ENCODE measurements at regions not wholly inside any gene's neighbourhood (a gene's known extent, or its start where the extent isn't known, plus 50 kb on each side); places are given as distances from the start of the nearest gene placed in this dataset.
A peak's percentile ranks its signal among the peaks of the same experiment; 100 is the strongest.

DNA sequence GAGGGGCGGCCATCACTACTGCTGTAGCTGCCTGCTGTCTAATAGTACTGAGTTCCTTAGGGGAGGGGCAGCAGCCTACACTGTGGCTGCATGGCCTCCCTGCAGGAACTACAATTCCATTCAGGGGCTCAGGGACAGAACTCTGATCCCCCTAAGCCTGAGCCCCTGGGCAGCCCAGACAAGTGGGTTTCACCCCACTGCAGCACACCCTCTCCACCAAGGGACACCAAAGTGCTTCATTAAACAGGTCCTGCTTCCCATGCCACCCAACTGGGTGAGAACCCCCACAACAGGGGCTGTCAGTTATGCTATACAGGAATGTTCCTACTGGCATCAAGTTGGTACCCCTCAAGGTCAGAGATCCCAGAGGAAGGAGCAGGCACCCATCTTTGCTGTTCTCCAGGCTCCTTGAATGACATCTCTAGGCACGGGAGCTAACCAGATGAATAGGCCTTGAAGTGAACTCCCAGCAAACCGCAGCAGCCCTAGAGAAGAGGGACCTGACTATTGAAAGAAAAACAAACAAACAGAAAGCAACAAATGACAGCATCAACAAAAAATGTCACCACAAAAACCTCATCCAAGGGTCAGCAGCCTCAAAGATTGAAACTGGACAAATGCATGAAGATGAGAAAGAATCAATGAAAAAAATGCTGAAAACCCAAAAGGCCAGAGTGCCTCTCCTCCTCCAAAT is 437.4 kb downstream of the NUF2 start:
- Mint-ChIP-seq H3K4me1 (peaks cover 0 to 4% (median 0%) of the 10 kb centered on the region in 3 donors), H3K4me3 (no peak overlapping the region), H3K9me3 (peaks cover 0 to 5% (median 3%) of the 10 kb centered on the region in 3 donors), H3K27ac (no peak overlapping the region), H3K36me3 (peaks cover 2% of the 10 kb centered on the region), H3K27me3 (no peaks in the 10 kb centered on the region)

GRCh38 chr1:163761898-163762297 is 440.1 kb downstream of the NUF2 start:
- H3K9me3 Mint-ChIP-seq = peaks cover 0 to 5% (median 3%) of the 10 kb centered on the region in 3 donors

GRCh38 chr1:163766257-163766918 is 444.6 kb downstream of the NUF2 start:
- Mint-ChIP-seq H3K4me1 (peaks cover 0 to 2% (median 0%) of the 10 kb centered on the region in 3 donors), H3K27me3 (no peaks in the 10 kb centered on the region), H3K4me3 (no peak overlapping the region), H3K9me3 (peaks cover 0 to 2% (median 0%) of the 10 kb centered on the region in 3 donors), H3K27ac (peak overlapping the region in 1 of 3 donors; percentile 36), H3K36me3 (peaks cover 1% of the 10 kb centered on the region)

More at GRCh38 chr1:163761898-163762297, 440.1 kb downstream of the NUF2 start:
- Mint-ChIP-seq H3K4me1 (peaks cover 0 to 4% (median 0%) of the 10 kb centered on the region in 3 donors), H3K27ac (no peak overlapping the region), H3K36me3 (peaks cover 1% of the 10 kb centered on the region), H3K4me3 (no peak overlapping the region), H3K27me3 (no peaks in the 10 kb centered on the region)

GRCh38 chr1:163768576-163768975 is 446.8 kb downstream of the NUF2 start:
- Mint-ChIP-seq H3K36me3 (peaks cover 1% of the 10 kb centered on the region), H3K27ac (no peak overlapping the region), H3K9me3 (peaks cover 0 to 2% (median 0%) of the 10 kb centered on the region in 3 donors), H3K4me1 (peaks cover 0 to 1% (median 0%) of the 10 kb centered on the region in 3 donors), H3K4me3 (no peak overlapping the region), H3K27me3 (no peaks in the 10 kb centered on the region)

GRCh38 chr1:163770265-163770664 is 448.5 kb downstream of the NUF2 start:
- no peaks in the 10 kb centered on the region for H3K9me3 Mint-ChIP-seq
- no peak overlapping the region for H3K27ac Mint-ChIP-seq
- no peaks in the 10 kb centered on the region for H3K27me3 Mint-ChIP-seq
- H3K4me1 Mint-ChIP-seq = no peaks in the 10 kb centered on the region
- H3K4me3 Mint-ChIP-seq = no peak overlapping the region
- peaks cover 1% of the 10 kb centered on the region for H3K36me3 Mint-ChIP-seq

- Mint-ChIP-seq H3K9me3 (no peaks in the 10 kb centered on the region), H3K27ac (no peak overlapping the region), H3K4me3 (no peak overlapping the region), H3K4me1 (no peaks in the 10 kb centered on the region), H3K36me3 (no peaks in the 10 kb centered on the region), H3K27me3 (no peaks in the 10 kb centered on the region)
Observed at GRCh38 chr1:163771637-163772036, 449.9 kb downstream of the NUF2 start.

DNA sequence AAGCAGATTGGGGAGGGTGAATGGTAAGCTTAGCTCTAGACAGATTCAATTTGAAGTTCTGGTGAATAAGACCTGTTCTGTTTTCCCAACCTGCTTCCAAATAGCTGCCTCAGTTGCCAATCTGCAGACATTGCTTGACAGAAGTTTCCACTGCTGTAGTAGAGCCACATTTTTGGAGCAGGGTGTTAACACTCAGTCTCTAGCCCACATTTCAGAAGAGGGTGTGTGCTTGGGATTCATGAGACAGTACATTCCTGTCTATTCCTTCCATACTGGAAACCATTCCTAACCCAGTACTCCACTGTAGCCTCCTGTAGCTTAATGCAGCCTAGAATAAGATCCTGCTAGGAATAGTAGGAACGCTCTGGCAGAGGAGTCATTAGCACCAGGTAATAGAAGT is 450.5 kb downstream of the NUF2 start:
- no peak overlapping the region for H3K27ac Mint-ChIP-seq
- no peak overlapping the region for H3K4me3 Mint-ChIP-seq
- H3K36me3 Mint-ChIP-seq = no peaks in the 10 kb centered on the region
- H3K27me3 Mint-ChIP-seq = no peaks in the 10 kb centered on the region
- H3K4me1 Mint-ChIP-seq = no peaks in the 10 kb centered on the region
- no peaks in the 10 kb centered on the region for H3K9me3 Mint-ChIP-seq

DNA sequence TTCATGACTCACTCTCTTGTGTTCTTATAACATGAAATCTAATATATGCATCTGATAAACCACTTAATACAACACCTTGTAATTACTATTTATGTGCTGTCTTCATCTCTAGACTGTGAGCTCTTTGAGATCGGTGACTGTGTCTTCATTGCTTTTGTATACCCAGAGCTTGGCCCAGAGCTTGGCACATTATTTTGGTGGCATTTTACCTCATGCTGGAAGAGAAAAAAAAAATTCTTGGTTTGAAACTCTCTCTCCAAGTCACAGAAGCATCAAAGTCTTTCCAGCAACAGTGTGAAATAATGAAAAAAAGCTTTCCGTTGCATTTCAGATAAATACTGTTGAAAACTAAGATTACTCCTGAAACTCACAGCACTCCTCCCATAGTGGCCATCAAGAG is 451.6 kb downstream of the NUF2 start:
- H3K27ac Mint-ChIP-seq = no peak overlapping the region
- H3K4me3 Mint-ChIP-seq = no peak overlapping the region
- H3K9me3 Mint-ChIP-seq = peaks cover 0 to 4% (median 2%) of the 10 kb centered on the region in 3 donors
- H3K4me1 Mint-ChIP-seq = no peaks in the 10 kb centered on the region
- H3K27me3 Mint-ChIP-seq = no peaks in the 10 kb centered on the region
- H3K36me3 Mint-ChIP-seq = no peaks in the 10 kb centered on the region

DNA sequence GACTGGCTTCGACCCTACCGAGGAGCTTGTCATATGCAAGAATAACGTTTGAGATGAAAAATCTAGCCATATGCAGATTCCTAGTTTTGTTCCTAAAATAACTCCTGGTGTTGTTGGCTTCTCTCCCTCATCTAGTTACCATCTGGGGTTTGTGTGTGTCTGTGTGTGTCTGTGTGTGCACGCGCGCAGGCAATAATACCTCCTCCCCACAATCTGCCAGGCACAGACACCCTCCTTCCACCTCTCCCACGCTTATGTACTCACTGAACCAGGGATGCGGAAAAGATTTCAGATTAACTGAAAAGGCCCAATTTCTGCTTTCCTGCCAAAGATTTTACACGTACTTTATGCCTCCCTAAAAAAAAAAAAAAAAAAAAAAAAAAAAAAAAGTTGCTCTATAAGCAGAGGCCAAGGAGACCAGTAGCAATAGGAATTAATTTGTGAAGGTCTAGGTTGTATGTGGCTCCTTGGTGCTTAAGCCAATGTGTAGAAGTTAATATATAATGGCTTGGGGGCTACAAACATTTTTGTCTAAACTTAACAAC is 452.7 kb downstream of the NUF2 start:
- Mint-ChIP-seq H3K4me1 (no peaks in the 10 kb centered on the region), H3K4me3 (no peak overlapping the region), H3K9me3 (peaks cover 0 to 4% (median 2%) of the 10 kb centered on the region in 3 donors), H3K27ac (no peak overlapping the region), H3K27me3 (no peaks in the 10 kb centered on the region), H3K36me3 (no peaks in the 10 kb centered on the region)

DNA sequence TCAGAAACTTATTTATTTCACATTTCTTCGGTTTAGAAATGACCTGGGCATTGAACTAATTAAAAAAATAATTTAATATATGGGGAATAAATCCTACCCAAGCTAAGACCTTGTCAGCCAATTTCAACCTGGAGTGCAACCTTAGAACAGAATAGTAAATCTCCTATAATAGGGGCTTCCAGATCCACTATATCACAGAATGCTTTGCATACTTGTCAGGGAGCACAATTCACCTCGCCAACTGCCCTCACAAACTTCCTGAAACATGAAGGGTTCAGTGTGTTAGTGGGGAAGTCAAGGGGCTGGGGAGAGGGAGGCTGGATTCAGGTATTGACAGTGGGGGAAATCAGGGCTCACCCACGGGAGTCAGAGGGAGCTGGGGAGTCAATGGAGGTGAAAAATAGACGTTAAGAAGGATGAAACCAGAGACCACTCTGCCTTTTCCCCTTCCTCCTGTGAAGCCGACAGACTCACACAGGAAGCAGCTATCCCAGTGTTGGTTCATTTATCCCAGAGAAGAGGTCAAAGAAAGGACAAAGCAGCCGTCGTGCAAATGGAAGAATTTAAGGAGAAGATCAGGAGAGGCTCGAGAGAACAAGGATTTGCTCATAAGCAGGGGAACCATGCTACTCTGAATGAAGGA is 453.3 kb downstream of the NUF2 start:
- Mint-ChIP-seq H3K4me3 (no peak overlapping the region), H3K27ac (no peak overlapping the region), H3K36me3 (no peaks in the 10 kb centered on the region), H3K4me1 (no peaks in the 10 kb centered on the region), H3K9me3 (peaks cover 0 to 4% (median 2%) of the 10 kb centered on the region in 3 donors), H3K27me3 (no peaks in the 10 kb centered on the region)

DNA sequence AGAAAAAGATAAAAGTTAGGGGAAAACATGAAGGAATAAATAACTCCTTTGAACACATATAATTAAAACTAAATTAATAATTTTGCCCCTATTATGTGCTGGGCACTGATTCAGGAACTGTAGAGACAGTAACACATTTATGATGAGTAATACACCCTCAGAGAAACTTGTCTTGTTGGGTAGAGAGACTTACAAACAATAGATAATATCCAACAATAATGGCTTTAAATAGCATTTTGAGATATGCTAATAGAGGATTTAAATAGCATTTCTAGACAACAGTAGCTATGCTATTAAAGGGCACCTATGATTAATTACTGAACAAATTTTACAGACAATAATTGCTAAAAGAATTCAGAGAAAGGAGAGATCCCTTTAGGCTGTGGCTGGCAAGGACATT is 455.5 kb downstream of the NUF2 start:
- H3K36me3 Mint-ChIP-seq = no peaks in the 10 kb centered on the region
- H3K27me3 Mint-ChIP-seq = no peaks in the 10 kb centered on the region
- H3K9me3 Mint-ChIP-seq = peaks cover 2 to 4% (median 3%) of the 10 kb centered on the region in 3 donors
- H3K4me1 Mint-ChIP-seq = no peaks in the 10 kb centered on the region
- no peak overlapping the region for H3K27ac Mint-ChIP-seq
- no peak overlapping the region for H3K4me3 Mint-ChIP-seq

DNA sequence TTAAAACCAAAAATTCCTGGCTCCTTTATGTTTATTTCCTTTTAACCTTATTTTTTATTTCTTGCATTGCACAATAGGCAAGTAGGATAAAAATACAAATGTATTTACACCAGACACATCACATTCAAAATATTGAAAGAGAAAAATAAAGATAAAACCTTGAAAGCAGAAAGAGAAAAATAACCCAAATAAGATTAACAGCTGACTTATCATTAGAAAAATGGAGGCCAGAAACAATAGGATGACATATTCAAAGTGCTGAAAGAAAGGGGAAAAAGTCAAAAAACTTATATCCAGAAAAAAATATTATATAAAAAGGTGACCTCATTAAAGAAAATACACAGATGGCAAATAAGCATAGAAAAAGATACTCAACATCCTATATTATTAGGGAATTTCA is 459.4 kb downstream of the NUF2 start:
- peaks cover 2 to 4% (median 3%) of the 10 kb centered on the region in 3 donors for H3K9me3 Mint-ChIP-seq
- no peaks in the 10 kb centered on the region for H3K36me3 Mint-ChIP-seq
- no peaks in the 10 kb centered on the region for H3K4me1 Mint-ChIP-seq
- H3K27me3 Mint-ChIP-seq = no peaks in the 10 kb centered on the region
- no peak overlapping the region for H3K4me3 Mint-ChIP-seq
- H3K27ac Mint-ChIP-seq = no peak overlapping the region

DNA sequence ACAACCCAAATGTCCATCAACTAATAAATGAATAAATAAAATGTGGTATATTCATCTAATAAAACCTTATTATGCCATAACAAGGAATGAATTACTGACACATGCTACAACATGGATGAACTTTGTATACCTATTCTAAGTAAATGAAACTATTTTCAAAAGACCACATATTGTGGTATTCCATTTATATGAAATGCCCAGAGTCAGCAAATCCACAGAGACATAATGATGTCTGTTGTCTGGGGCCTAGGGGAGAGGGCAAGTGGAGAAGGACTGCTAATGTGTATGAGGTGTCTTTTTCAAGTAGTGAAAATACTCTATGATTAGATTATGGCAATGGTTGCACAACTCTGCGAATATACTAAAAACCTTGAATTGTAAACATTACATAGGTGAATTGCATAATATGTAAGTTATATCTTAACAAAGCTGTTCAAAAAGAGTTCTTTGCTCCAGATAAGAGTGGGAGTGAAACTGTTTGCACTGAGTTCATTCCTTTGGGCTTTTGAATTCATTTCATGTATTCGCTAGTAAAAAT is 464.2 kb downstream of the NUF2 start:
- H3K27me3 Mint-ChIP-seq = no peaks in the 10 kb centered on the region
- H3K27ac Mint-ChIP-seq = no peak overlapping the region
- H3K9me3 Mint-ChIP-seq = no peaks in the 10 kb centered on the region
- no peak overlapping the region for H3K4me3 Mint-ChIP-seq
- H3K36me3 Mint-ChIP-seq = no peaks in the 10 kb centered on the region
- no peaks in the 10 kb centered on the region for H3K4me1 Mint-ChIP-seq

DNA sequence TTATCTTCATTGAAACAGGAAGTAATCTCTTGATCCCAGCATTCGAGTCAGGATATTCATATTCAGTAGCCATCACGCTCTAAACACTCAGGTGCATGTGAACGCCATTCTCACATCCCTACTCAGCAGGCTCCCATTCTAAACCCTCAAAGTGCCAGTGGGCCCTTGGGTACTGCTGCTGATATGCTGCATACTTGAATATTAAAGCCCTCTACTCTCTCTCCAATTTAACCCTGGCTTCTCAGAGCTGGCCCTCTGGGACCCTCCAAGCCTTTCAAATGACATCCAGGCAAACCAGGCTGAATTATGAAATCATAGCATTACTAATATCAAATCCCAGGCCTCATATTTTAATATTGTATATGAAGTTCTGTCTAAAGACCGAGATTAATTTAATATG is 468.2 kb downstream of the NUF2 start:
- peaks cover 0 to 7% (median 2%) of the 10 kb centered on the region in 3 donors for H3K9me3 Mint-ChIP-seq
- H3K36me3 Mint-ChIP-seq = no peaks in the 10 kb centered on the region
- H3K4me3 Mint-ChIP-seq = no peak overlapping the region
- H3K27me3 Mint-ChIP-seq = no peaks in the 10 kb centered on the region
- H3K27ac Mint-ChIP-seq = no peak overlapping the region
- no peaks in the 10 kb centered on the region for H3K4me1 Mint-ChIP-seq

DNA sequence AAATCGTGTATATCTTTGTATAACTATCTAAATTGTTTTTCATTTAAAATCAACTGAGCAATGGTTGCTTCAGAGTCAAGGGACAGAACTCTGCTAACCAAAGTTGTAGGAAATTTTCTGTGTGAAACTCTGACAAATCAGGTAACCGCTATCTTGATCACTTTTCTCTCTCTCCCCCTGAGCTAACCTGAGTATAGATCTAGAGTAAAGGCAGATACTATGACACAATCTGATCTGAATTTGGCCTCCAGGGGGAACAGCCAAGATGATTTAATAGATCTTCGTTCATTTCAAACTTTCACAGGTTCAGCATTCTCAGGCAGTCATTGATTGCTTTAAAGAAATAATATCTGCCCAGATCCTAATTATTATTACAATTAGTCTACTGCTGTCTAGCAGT is 472.8 kb downstream of the NUF2 start:
- Mint-ChIP-seq H3K27me3 (no peaks in the 10 kb centered on the region), H3K36me3 (no peaks in the 10 kb centered on the region), H3K27ac (no peak overlapping the region), H3K9me3 (peaks cover 5 to 11% (median 7%) of the 10 kb centered on the region in 3 donors), H3K4me3 (no peak overlapping the region), H3K4me1 (no peaks in the 10 kb centered on the region)
